GM23338 (cell line): ENCODE measurements at regions not wholly inside any gene's neighbourhood (a gene's known extent, or its start where the extent isn't known, plus 50 kb on each side); places are given as distances from the start of the nearest gene placed in this dataset.

Experiments used
- CREB1 ChIP-seq: fragments of 250-450 bp; sonication (Bioruptor Pico); IDR thresholded peaks from 2 replicates; pipeline ENCODE4 v1.5.0; 2020; ENCODE audit warnings: low read depth, mild to moderate bottlenecking, moderate library complexity
- CTCF ChIP-seq, 2 experiments: fragments of 200-600 bp in 1 of 2; sonication (generic) in 1 of 2; conservative IDR thresholded peaks; 2 replicates each; pipeline versions ENCODE4 v1.5.1 to v1.6.1; 2016 to 2017; ENCODE audit warnings: antibody characterized with exemption in 2 of 2, low read depth in 2 of 2, mild to moderate bottlenecking in 2 of 2, moderate library complexity in 1 of 2
- ETS1 ChIP-seq: IDR thresholded peaks from 2 replicates; pipeline ENCODE4 v1.6.1; 2016; ENCODE audit warnings: antibody characterized with exemption
- EZH2 ChIP-seq: fragments of 200-600 bp; sonication (generic); IDR thresholded peaks from one replicate; pipeline ENCODE4 v1.8.0; 2017; ENCODE audit warnings: antibody characterized with exemption, mild to moderate bottlenecking, low read depth; ENCODE audit not compliant: unreplicated experiment
- EZH2phosphoT487 ChIP-seq: fragments of 200-600 bp; sonication (generic); IDR thresholded peaks from one replicate; pipeline ENCODE4 v1.8.1; 2018; ENCODE audit warnings: antibody characterized with exemption; ENCODE audit not compliant: unreplicated experiment
- JUNB ChIP-seq: IDR thresholded peaks from one replicate; pipeline ENCODE4 v1.6.1; 2016; ENCODE audit warnings: antibody characterized with exemption; ENCODE audit not compliant: unreplicated experiment
- POLR2AphosphoS5 ChIP-seq: IDR thresholded peaks from 2 replicates; pipeline ENCODE4 v1.6.1; 2016; ENCODE audit warnings: antibody characterized with exemption, low read depth
- REST ChIP-seq: IDR thresholded peaks from one replicate; pipeline ENCODE4 v1.6.1; 2018; ENCODE audit warnings: antibody characterized with exemption; ENCODE audit not compliant: unreplicated experiment
- ZNF114 ChIP-seq: fragments of 250-450 bp; sonication (Bioruptor Pico); IDR thresholded peaks from 2 replicates; pipeline ENCODE4 v1.5.0; 2020; ENCODE audit warnings: mild to moderate bottlenecking, moderate library complexity

GRCh38 chr10:125444790-125445189 lies 238.2 kb downstream of the TEX36 start:
- peak in 1 of 2 experiments; percentile 47; a peak in 2 of 4 replicates for TF ChIP-seq CTCF (conservative IDR thresholded peaks at IDR 0.05; ENCODE audit: low read depth in 2 of 2)
- TF ChIP-seq REST, result no peak
- TF ChIP-seq POLR2AphosphoS5, result no peak
- no peak for TF ChIP-seq EZH2
- TF ChIP-seq ZNF114 (CRISPR knock-in tag), result no peak
- no peak for TF ChIP-seq EZH2phosphoT487
- TF ChIP-seq JUNB, result no peak
- no peak for TF ChIP-seq CREB1
- no peak for TF ChIP-seq ETS1
